Suppressor macrophage treated with lipopolysaccharide for 4 hours (primary cell): ENCODE measurements at regions not wholly inside any gene's neighbourhood (a gene's known extent, or its start where the extent isn't known, plus 50 kb on each side); places are given as distances from the start of the nearest gene placed in this dataset.

Experiments used
- DNase-seq: peaks from one replicate; pipeline ENCODE4 v3.0.0-alpha.2; 2020

GRCh38 chr16:50910736-50911100 is 168.8 kb downstream of the CYLD start:
- DNase-seq = no peak

- no peak for DNase-seq
Observed at GRCh38 chr16:50909831-50910735, 168.2 kb downstream of the CYLD start.

- no peak for DNase-seq
Observed at GRCh38 chr16:50908468-50908867, 166.6 kb downstream of the CYLD start.

- no peak for DNase-seq
Observed at GRCh38 chr16:50906454-50906853, 164.6 kb downstream of the CYLD start.

- DNase-seq = no peak
Observed at GRCh38 chr16:50902457-50902856, 160.6 kb downstream of the CYLD start.

GRCh38 chr16:50901062-50901461 is 159.2 kb downstream of the CYLD start:
- DNase-seq = no peak

- no peak for DNase-seq
Observed at GRCh38 chr16:50900391-50900942, 158.6 kb downstream of the CYLD start.

GRCh38 chr16:50899951-50900350 is 158.1 kb downstream of the CYLD start:
- no peak for DNase-seq

GRCh38 chr16:50889746-50890145 is 147.9 kb downstream of the CYLD start:
- no peak for DNase-seq

- no peak for DNase-seq
Observed at GRCh38 chr16:50889276-50889675, 147.4 kb downstream of the CYLD start.

- DNase-seq = no peak
Observed at GRCh38 chr16:50888486-50889261, 146.8 kb downstream of the CYLD start.

GRCh38 chr16:50887500-50888298 is 145.8 kb downstream of the CYLD start:
- DNase-seq = peak; percentile 60

GRCh38 chr16:50884066-50884860 is 142.4 kb downstream of the CYLD start:
- DNase-seq = peak; percentile 9

- DNase-seq = no peak
Observed at GRCh38 chr16:50881956-50882355, 140.1 kb downstream of the CYLD start.

GRCh38 chr16:50881331-50881830 is 139.5 kb downstream of the CYLD start:
- no peak for DNase-seq

- DNase-seq = no peak
Observed at GRCh38 chr16:50880926-50881325, 139.0 kb downstream of the CYLD start.

GRCh38 chr16:50879873-50880695 is 138.2 kb downstream of the CYLD start:
- DNase-seq = no peak

- no peak for DNase-seq
Observed at GRCh38 chr16:50878966-50879615, 137.2 kb downstream of the CYLD start.

- no peak for DNase-seq
Observed at GRCh38 chr16:50878536-50878935, 136.7 kb downstream of the CYLD start.

- no peak for DNase-seq
Observed at GRCh38 chr16:50876263-50876662, 134.4 kb downstream of the CYLD start.
